Anterior cingulate cortex (tissue), 58 donors: ENCODE measurements at regions not wholly inside any gene's neighbourhood (a gene's known extent, or its start where the extent isn't known, plus 50 kb on each side); places are given as distances from the start of the nearest gene placed in this dataset.
A peak's percentile ranks its signal among the peaks of the same experiment; 100 is the strongest.
"Not testable (repeated sequence)": the region's sequence is repeated elsewhere in the genome, so short reads cannot be mapped to it uniquely, and the experiment has no call there.

Experiments
- DNase-seq, 58 donors: peaks; one replicate each; lab custom pipeline; 2025; lab: John Stamatoyannopoulos, UW

GRCh38 chr2:31664949-31665724 is 84.4 kb upstream of the SRD5A2 start:
- DNase-seq = no peak

GRCh38 chr2:31660812-31661335 is 80.1 kb upstream of the SRD5A2 start:
- DNase-seq = no peak

GRCh38 chr2:31660165-31660564 is 79.4 kb upstream of the SRD5A2 start:
- DNase-seq = no peak

GRCh38 chr2:31654241-31654640 is 73.5 kb upstream of the SRD5A2 start:
- DNase-seq = peak in 25 of 58 donors; percentile 1 to 60 (median 15)

GRCh38 chr2:31651736-31652135 is 71.0 kb upstream of the SRD5A2 start:
- no peak for DNase-seq

GRCh38 chr2:31651267-31651666 is 70.5 kb upstream of the SRD5A2 start:
- DNase-seq = no peak

- DNase-seq = no peak
These were observed 63.8 kb upstream of the SRD5A2 start for GRCh38 chr2:31644551-31644950.

GRCh38 chr2:31642707-31643106 is 62.0 kb upstream of the SRD5A2 start:
- no peak for DNase-seq

GRCh38 chr2:31632201-31632600 is 51.5 kb upstream of the SRD5A2 start:
- not testable (repeated sequence) for DNase-seq
